Mesenchymal stem cell (in vitro differentiated cells and primary cell): ENCODE measurements at regions not wholly inside any gene's neighbourhood (a gene's known extent, or its start where the extent isn't known, plus 50 kb on each side); places are given as distances from the start of the nearest gene placed in this dataset.

Experiments
- DNase-seq: peaks from one replicate; pipeline ENCODE4 v3.0.0-alpha.2; 2013
- H2AFZ ChIP-seq: one replicate; pipeline ENCODE4 v1.6.1; 2013; ENCODE audit warnings: low read depth, mild to moderate bottlenecking, control low read depth, inconsistent platforms, low read length, moderate library complexity
- H2AK5ac ChIP-seq: 2 replicates; pipeline ENCODE4 v1.6.1; 2013; ENCODE audit warnings: low read length, moderate library complexity, mild to moderate bottlenecking, inconsistent platforms; ENCODE audit not compliant: severe bottlenecking
- H2BK120ac ChIP-seq: one replicate; pipeline ENCODE4 v1.6.1; 2013; ENCODE audit warnings: low read depth, mild to moderate bottlenecking, inconsistent platforms, low read length, moderate library complexity
- H2BK12ac ChIP-seq, 2 experiments: one replicate each; pipeline ENCODE4 v1.6.1; 2013; ENCODE audit warnings: inconsistent platforms in 2 of 2, low read length in 2 of 2, mild to moderate bottlenecking in 2 of 2, moderate library complexity in 2 of 2, control low read depth in 1 of 2
- H2BK15ac ChIP-seq: one replicate; pipeline ENCODE4 v1.6.1; 2013; ENCODE audit warnings: mild to moderate bottlenecking, low read depth, inconsistent platforms; ENCODE audit not compliant: poor library complexity, severe bottlenecking
- H2BK5ac ChIP-seq: 2 replicates; pipeline ENCODE4 v1.6.1; 2013; ENCODE audit warnings: low read depth, mild to moderate bottlenecking, low read length, control low read depth, inconsistent platforms; ENCODE audit not compliant: poor library complexity, severe bottlenecking
- H3K14ac ChIP-seq, 2 experiments: one replicate each; pipeline ENCODE4 v1.6.1; 2013; ENCODE audit warnings: inconsistent platforms in 2 of 2, low read length in 2 of 2, control low read depth in 1 of 2, mild to moderate bottlenecking in 1 of 2, moderate library complexity in 1 of 2
- H3K18ac ChIP-seq, 2 experiments: one replicate each; pipeline ENCODE4 v1.6.1; 2013; ENCODE audit warnings: inconsistent platforms in 2 of 2, low read length in 2 of 2, control low read depth in 1 of 2, low read depth in 1 of 2, mild to moderate bottlenecking in 1 of 2
- H3K23ac ChIP-seq, 2 experiments: one replicate each; pipeline ENCODE4 v1.6.1; 2013; ENCODE audit warnings: inconsistent platforms in 2 of 2, low read length in 2 of 2, mild to moderate bottlenecking in 2 of 2, moderate library complexity in 2 of 2, control low read depth in 1 of 2
- H3K27ac ChIP-seq: 2 replicates; pipeline ENCODE4 v1.5.1; 2013; ENCODE audit warnings: mild to moderate bottlenecking, moderate library complexity, low read length, control low read depth, inconsistent platforms; ENCODE audit not compliant: poor library complexity, severe bottlenecking
- H3K27me3 ChIP-seq, 2 experiments: 2 replicates each; pipeline versions ENCODE4 v1.6.1 to v1.7.0; 2013; ENCODE audit warnings: low read length in 2 of 2, mild to moderate bottlenecking in 2 of 2, moderate library complexity in 2 of 2, control low read depth in 1 of 2, inconsistent platforms in 1 of 2; ENCODE audit not compliant: control insufficient read depth in 1 of 2, insufficient read depth in 1 of 2
- H3K36me3 ChIP-seq, 2 experiments: 2 replicates each; pipeline versions ENCODE4 v1.6.1 to v1.7.0; 2013; ENCODE audit warnings: low read length in 2 of 2, control low read depth in 1 of 2, inconsistent platforms in 1 of 2, low read depth in 1 of 2, mild to moderate bottlenecking in 1 of 2; ENCODE audit not compliant: insufficient read depth in 2 of 2, control insufficient read depth in 1 of 2
- H3K4ac ChIP-seq, 2 experiments: one replicate each; pipeline ENCODE4 v1.6.1; 2013; ENCODE audit warnings: inconsistent platforms in 2 of 2, low read length in 2 of 2, mild to moderate bottlenecking in 2 of 2, moderate library complexity in 2 of 2, control low read depth in 1 of 2, low read depth in 1 of 2
- H3K4me1 ChIP-seq: 2 replicates; pipeline ENCODE4 v1.6.1; 2013; ENCODE audit warnings: low read depth, low read length, control low read depth; ENCODE audit not compliant: control insufficient read depth, insufficient read depth
- H3K4me2 ChIP-seq: 2 replicates; pipeline ENCODE4 v1.6.1; 2013; ENCODE audit warnings: low read length, mild to moderate bottlenecking, inconsistent platforms; ENCODE audit not compliant: poor library complexity, severe bottlenecking
- H3K4me3 ChIP-seq, 2 experiments: 2 replicates each; pipeline versions ENCODE4 v1.5.1 to v1.7.0; 2013; ENCODE audit warnings: low read length in 2 of 2, mild to moderate bottlenecking in 2 of 2, control low read depth in 1 of 2, low read depth in 1 of 2; ENCODE audit not compliant: insufficient read depth in 1 of 2
- H3K79me1 ChIP-seq: replicated peaks from 2 replicates; pipeline ENCODE4 v1.6.1; 2013; ENCODE audit warnings: mild to moderate bottlenecking, control low read depth, low read length, inconsistent platforms; ENCODE audit not compliant: poor library complexity, severe bottlenecking
- H3K9ac ChIP-seq: 2 replicates; pipeline ENCODE4 v1.7.0; 2013; ENCODE audit warnings: mild to moderate bottlenecking, low read length, moderate library complexity
- H3K9me3 ChIP-seq: 2 replicates; pipeline ENCODE4 v1.7.0; 2013; ENCODE audit warnings: mild to moderate bottlenecking, low read length; ENCODE audit not compliant: control insufficient read depth
- H4K8ac ChIP-seq: one replicate; pipeline ENCODE4 v1.6.1; 2013; ENCODE audit warnings: inconsistent platforms, mild to moderate bottlenecking, low read length, moderate library complexity
- H4K91ac ChIP-seq: one replicate; pipeline ENCODE4 v1.6.1; 2013; ENCODE audit warnings: mild to moderate bottlenecking, low read length, inconsistent platforms
- WGBS: methylation state at CpG from one replicate; pipeline ENCODE4 v1.1.7; 2013; ENCODE audit warnings: mixed read lengths; 5-methylcytosine and 5-hydroxymethylcytosine counted together

DNA sequence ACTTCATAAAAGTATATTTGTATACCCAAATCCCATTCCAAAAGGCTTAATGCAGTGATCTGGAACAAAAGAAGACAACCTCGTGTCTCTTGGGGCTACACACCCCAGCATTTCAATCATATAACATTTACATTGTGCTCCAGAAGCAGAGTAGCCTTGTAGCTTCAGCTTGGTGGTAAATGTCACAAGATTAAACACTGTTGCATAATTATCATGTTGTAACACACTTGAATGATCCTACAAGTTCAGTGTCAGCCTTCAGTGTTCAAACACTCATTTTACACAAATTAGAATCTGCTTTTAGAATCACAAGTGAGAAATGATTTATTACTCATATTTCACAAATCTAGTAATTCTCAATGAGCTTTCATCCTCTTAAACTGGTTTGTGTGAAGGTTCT is 122.6 kb downstream of the CNTN3 start:
- no peak overlapping the region for H3K14ac ChIP-seq
- H3K79me1 ChIP-seq, result no peaks in the 10 kb centered on the region
- H3K9ac ChIP-seq, result no peak overlapping the region
- no peaks in the 10 kb centered on the region for H3K36me3 ChIP-seq
- H2AFZ ChIP-seq, result no peak overlapping the region
- no peak overlapping the region for H3K18ac ChIP-seq
- H3K4me3 ChIP-seq, result no peak overlapping the region
- no peak overlapping the region for H2AK5ac ChIP-seq
- no peak overlapping the region for H2BK15ac ChIP-seq
- H2BK5ac ChIP-seq, result no peak overlapping the region
- no peak overlapping the region for H4K91ac ChIP-seq
- no peak overlapping the region for H4K8ac ChIP-seq
- no peak overlapping the region for H3K23ac ChIP-seq
- H2BK120ac ChIP-seq, result no peak overlapping the region
- no peak overlapping the region for H3K4me2 ChIP-seq
- H3K27me3 ChIP-seq, result no peaks in the 10 kb centered on the region
- H2BK12ac ChIP-seq, result no peak overlapping the region
- no peaks in the 10 kb centered on the region for H3K9me3 ChIP-seq
- DNase-seq, result no peak
- no peak overlapping the region for H3K4ac ChIP-seq
- WGBS, result 23% methylated on average over 1 of the region's 1 CpG
- H3K27ac ChIP-seq, result no peak overlapping the region
- H3K4me1 ChIP-seq, result no peaks in the 10 kb centered on the region

DNA sequence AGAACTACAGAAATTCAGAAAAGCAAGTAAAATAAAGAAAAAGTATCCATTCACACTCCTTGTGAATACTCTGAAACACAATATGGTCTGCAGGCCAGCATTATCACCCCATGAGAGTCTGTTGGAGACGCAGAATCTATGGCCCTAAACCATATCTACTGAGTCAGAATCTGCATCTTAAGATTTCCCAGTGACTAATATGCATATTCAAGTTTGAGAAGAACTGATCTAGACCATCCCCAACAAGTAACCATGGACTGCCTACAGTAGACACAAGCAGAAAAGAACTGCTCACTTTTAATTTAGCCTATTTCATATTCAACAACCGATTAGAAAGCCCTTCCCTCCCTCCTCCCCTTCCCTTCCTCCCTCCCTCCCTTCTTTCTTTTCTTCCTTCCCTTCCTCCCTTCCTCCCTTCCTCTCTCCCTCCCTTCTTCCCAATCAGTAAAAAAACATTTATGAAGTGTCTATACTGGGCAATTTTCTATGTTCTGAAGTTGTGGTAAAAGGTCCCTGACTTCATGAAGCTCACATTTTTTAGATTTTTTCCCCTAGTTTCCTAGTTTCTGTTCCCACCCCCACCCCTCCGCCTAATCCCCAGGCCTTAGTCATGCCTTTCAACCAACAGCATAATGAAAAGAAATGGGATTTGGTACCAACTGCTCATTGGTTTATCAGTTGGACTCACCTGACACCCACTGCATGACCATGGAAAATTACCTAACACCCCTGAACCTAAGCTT is 125.2 kb downstream of the CNTN3 start:
- DNase-seq, result no peak
- Histone ChIP-seq H3K4me3 (no peak overlapping the region), H2BK12ac (no peak overlapping the region), H3K27me3 (no peaks in the 10 kb centered on the region), H2BK15ac (no peak overlapping the region), H2AK5ac (no peak overlapping the region), H3K9ac (no peak overlapping the region), H3K36me3 (no peaks in the 10 kb centered on the region), H3K9me3 (no peaks in the 10 kb centered on the region), H2BK120ac (no peak overlapping the region), H3K18ac (no peak overlapping the region), H4K8ac (no peak overlapping the region), H2AFZ (no peak overlapping the region), H3K79me1 (no peaks in the 10 kb centered on the region), H3K23ac (no peak overlapping the region), H3K4me2 (no peak overlapping the region), H3K27ac (no peak overlapping the region), H4K91ac (no peak overlapping the region), H3K4me1 (no peaks in the 10 kb centered on the region), H2BK5ac (no peak overlapping the region), H3K4ac (no peak overlapping the region), H3K14ac (no peak overlapping the region)
- WGBS, result 34% methylated on average over 3 of the region's 3 CpGs

GRCh38 chr3:74479915-74480314 is 134.5 kb downstream of the CNTN3 start:
- H2BK5ac ChIP-seq, result no peak overlapping the region
- H2AFZ ChIP-seq, result no peak overlapping the region
- no peak overlapping the region for H3K27ac ChIP-seq
- no peak overlapping the region for H4K91ac ChIP-seq
- no peak overlapping the region for H2BK12ac ChIP-seq
- H3K4me3 ChIP-seq, result no peak overlapping the region
- H2AK5ac ChIP-seq, result no peak overlapping the region
- no peak overlapping the region for H3K9ac ChIP-seq
- H3K14ac ChIP-seq, result no peak overlapping the region
- no peaks in the 10 kb centered on the region for H3K27me3 ChIP-seq
- no peak overlapping the region for H2BK120ac ChIP-seq
- H3K18ac ChIP-seq, result no peak overlapping the region
- DNase-seq, result no peak
- no peak overlapping the region for H3K4ac ChIP-seq
- H3K4me1 ChIP-seq, result no peaks in the 10 kb centered on the region
- no peak overlapping the region for H3K4me2 ChIP-seq
- H3K36me3 ChIP-seq, result no peaks in the 10 kb centered on the region
- H4K8ac ChIP-seq, result no peak overlapping the region
- H3K79me1 ChIP-seq, result no peaks in the 10 kb centered on the region
- no peaks in the 10 kb centered on the region for H3K9me3 ChIP-seq
- no peak overlapping the region for H3K23ac ChIP-seq
- H2BK15ac ChIP-seq, result no peak overlapping the region

DNA sequence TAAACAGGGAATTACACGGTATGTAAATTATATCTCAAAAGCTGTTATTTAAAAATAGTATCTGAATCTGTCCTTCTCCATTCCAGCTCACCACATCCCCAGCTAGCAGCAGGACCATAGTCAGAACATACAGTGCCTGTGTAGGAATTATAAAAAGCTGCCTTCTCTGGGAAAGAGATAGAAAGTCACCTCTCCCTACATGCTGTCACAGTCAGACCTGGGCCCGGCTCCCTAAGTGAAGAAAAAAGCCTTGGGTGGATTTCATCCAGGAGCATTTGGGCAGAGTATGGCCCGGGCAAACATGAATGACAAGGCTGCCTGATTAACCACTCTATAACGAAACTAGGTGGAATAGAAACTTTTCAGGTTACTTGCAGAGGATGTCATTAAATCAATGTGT is 144.1 kb downstream of the CNTN3 start:
- H2AFZ ChIP-seq, result no peak overlapping the region
- H3K79me1 ChIP-seq, result no peaks in the 10 kb centered on the region
- H3K18ac ChIP-seq, result no peak overlapping the region
- H3K4ac ChIP-seq, result no peak overlapping the region
- H3K9me3 ChIP-seq, result no peaks in the 10 kb centered on the region
- H3K23ac ChIP-seq, result no peak overlapping the region
- no peak overlapping the region for H3K14ac ChIP-seq
- no peak overlapping the region for H2BK120ac ChIP-seq
- DNase-seq, result no peak
- no peak overlapping the region for H3K9ac ChIP-seq
- no peak overlapping the region for H2BK5ac ChIP-seq
- H3K27me3 ChIP-seq, result no peaks in the 10 kb centered on the region
- H2AK5ac ChIP-seq, result no peak overlapping the region
- no peak overlapping the region for H3K4me3 ChIP-seq
- H4K8ac ChIP-seq, result no peak overlapping the region
- H4K91ac ChIP-seq, result no peak overlapping the region
- no peak overlapping the region for H3K27ac ChIP-seq
- no peak overlapping the region for H3K4me2 ChIP-seq
- WGBS, result 84% methylated on average over 2 of the region's 4 CpGs
- no peak overlapping the region for H2BK15ac ChIP-seq
- no peak overlapping the region for H2BK12ac ChIP-seq
- no peaks in the 10 kb centered on the region for H3K4me1 ChIP-seq
- H3K36me3 ChIP-seq, result no peaks in the 10 kb centered on the region
